Fibroblast of the aortic adventitia (primary cell): ENCODE measurements at regions not wholly inside any gene's neighbourhood (a gene's known extent, or its start where the extent isn't known, plus 50 kb on each side); places are given as distances from the start of the nearest gene placed in this dataset.

Experiments used
- DNase-seq: peaks from one replicate; pipeline ENCODE4 v3.0.0-alpha.2; 2010; ENCODE audit warnings: low read depth
- H3K4me3 ChIP-seq: 2 replicates; pipeline ENCODE4 v1.5.1; 2011; ENCODE audit warnings: low read depth, mild to moderate bottlenecking, control low read depth, low read length, moderate library complexity
- TF ChIP-seq, protein P1 (sequence below): IDR thresholded peaks from 2 replicates; pipeline ENCODE4 v1.5.1; 2011; ENCODE audit warnings: mild to moderate bottlenecking, low read length, control low read depth, inconsistent platforms; ENCODE audit not compliant: insufficient read depth

DNA sequence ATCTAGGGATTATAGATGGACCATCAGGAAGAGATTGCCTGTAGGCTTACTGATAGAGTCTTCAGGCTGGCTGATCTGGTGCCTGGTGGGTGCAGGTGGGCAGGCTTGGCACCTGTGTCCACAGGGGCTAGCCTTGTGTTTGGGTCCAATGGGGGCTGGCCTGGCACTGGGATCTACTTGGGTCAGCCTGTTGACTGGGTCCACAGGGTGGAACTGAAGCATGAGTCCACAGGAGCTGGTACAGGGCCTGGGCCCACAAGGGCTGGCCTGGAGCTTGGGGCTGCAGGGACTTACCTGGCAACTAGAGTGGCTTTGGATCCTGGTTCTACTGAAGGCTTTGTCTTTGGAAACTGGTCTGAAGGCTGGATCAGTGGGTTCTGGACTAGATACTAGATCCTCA is 1217.7 kb downstream of the CDH11 start:
- no peak overlapping the region for H3K4me3 ChIP-seq
- TF ChIP-seq, protein P1, sequence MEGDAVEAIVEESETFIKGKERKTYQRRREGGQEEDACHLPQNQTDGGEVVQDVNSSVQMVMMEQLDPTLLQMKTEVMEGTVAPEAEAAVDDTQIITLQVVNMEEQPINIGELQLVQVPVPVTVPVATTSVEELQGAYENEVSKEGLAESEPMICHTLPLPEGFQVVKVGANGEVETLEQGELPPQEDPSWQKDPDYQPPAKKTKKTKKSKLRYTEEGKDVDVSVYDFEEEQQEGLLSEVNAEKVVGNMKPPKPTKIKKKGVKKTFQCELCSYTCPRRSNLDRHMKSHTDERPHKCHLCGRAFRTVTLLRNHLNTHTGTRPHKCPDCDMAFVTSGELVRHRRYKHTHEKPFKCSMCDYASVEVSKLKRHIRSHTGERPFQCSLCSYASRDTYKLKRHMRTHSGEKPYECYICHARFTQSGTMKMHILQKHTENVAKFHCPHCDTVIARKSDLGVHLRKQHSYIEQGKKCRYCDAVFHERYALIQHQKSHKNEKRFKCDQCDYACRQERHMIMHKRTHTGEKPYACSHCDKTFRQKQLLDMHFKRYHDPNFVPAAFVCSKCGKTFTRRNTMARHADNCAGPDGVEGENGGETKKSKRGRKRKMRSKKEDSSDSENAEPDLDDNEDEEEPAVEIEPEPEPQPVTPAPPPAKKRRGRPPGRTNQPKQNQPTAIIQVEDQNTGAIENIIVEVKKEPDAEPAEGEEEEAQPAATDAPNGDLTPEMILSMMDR = no peak
- DNase-seq = no peak

DNA sequence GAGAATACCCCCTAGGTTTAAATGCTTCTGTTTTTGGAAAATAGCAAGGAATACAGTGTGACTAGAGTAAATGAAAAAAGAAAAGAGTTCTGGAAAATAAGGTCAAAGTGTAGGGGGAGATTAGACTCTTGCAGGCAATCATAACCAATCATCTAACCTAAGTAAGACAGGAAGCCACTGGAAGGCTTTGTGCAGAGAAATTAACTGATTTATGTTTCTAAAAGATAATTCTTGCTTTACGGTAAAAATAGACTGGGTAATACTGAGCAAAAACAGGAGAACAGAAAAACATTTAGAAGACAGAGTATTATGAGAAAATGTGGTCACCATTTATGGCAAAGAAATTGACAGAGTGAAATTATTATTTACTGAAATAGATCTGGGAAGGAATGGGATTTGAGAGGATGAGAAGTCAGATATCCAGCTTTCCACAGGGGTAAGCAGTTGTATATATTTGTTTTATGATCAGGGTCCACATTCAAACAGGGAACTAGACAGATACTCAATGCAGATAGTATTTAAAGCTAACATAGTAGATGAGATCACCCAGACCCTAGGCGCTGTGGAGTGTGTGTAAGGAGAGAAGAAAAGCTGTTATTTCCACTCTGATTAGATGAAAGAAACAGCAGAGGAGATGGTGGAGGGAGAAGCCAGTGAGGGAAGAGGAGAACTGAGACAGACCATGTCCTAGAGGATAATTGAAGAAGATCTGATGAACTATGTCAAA is 1225.3 kb downstream of the CDH11 start:
- H3K4me3 ChIP-seq = no peak overlapping the region
- TF ChIP-seq, protein P1 = no peak
- no peak for DNase-seq

DNA sequence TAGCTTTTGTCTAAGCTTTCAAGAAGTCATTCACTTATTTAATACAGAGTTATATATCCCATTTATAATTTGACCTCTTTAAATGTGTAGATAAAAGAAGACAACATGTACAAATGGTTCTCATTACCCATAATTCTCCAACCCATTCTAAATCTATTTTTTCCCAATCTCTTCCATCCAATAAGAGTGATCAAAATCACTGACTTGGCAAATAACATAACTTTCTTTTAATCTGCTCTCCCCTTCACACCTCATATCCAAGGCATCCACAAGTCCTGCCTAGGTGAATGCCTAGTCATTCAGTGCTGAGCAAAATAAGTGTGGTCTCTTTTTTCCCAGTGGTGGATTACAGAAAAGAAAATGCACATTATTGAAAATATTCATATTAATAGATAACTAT is 1231.1 kb downstream of the CDH11 start:
- TF ChIP-seq, protein P1 = no peak

DNA sequence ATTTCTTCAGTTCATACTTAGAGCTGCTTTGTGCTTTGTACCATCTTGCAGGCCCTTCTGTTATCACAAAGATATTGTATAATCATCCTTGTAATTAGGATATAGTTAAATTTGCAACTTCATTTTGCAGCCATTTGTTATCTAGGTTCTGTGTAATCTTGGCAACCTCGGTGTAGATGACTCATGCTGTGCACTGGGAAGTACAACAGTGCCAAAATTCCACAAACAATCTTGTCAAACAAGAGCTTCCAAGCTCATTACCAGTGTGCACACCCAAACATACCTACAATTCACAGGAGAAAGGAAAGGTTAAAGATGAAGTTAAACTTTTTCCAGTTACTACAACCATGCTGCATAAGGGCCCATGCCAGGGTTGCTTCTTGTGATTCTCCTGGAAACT is 1231.8 kb downstream of the CDH11 start:
- TF ChIP-seq, protein P1 = no peak
- H3K4me3 ChIP-seq = no peak overlapping the region

More for the DNA sequence above, 1231.1 kb downstream of the CDH11 start:
- DNase-seq = no peak
- no peak overlapping the region for H3K4me3 ChIP-seq

DNA sequence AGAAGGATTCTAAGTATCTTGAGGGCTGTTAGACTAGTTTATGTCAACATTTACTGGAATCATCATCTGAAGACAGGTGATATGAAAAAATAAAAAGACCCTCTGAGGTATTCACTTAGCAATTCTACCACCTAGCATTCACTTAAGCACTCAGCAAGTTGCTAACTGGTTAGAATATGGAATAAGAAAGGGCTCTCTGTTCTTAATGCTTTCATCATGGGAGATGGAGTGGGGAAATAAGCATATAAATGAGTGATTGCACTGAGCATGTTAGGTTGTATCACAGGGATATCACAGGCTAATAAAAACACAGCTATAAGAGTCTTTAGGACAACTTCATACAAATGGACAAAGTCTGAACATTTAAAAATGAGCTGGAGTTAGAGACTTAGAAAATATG is 1238.8 kb downstream of the CDH11 start:
- TF ChIP-seq, protein P1 = no peak
- no peak for DNase-seq
- no peak overlapping the region for H3K4me3 ChIP-seq

More for the DNA sequence above, 1231.8 kb downstream of the CDH11 start:
- DNase-seq = peak; percentile 0

DNA sequence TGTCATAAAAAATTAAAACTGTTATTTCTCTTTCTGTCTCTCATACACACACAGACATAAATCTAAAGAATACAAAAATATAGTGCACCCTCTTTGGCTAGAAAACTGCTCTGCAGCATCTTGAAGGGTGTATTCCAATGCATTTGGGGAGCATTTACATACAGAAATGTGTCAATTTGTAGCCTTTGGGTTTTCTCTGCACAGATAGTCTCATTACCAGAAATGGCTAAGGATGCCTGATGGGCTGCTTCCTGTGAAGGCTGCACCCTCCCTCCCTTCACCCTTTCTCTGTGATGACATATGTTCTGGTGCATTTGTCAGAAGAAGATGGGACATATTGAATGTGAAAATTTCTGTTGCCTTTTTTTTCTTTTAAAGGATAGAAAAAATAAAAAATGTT is 1239.3 kb downstream of the CDH11 start:
- DNase-seq = no peak
- TF ChIP-seq, protein P1 = no peak
- no peak overlapping the region for H3K4me3 ChIP-seq

DNA sequence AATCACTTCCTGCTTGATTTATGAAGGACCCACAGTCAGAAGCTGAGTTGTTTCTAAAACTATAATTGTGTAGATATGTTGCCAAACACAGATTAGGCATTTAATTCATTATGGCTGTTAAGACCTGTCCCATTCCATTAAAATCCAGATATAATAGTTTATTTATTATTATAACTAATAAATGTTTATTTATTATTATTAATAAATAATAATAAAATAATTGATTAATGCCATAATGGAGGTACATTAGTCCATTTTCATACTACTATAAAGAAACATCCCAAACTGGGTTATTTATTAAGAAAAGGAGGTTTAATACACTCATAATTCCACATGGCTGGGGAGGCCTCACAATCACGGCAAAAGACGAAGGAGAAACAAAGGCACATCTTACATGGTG is 1240.9 kb downstream of the CDH11 start:
- H3K4me3 ChIP-seq = no peak overlapping the region
- DNase-seq = no peak
- TF ChIP-seq, protein P1 = no peak
